GM19043 (cell line): ENCODE measurements at regions not wholly inside any gene's neighbourhood (a gene's known extent, or its start where the extent isn't known, plus 50 kb on each side); places are given as distances from the start of the nearest gene placed in this dataset.
"Not testable (repeated sequence)": the region's sequence is repeated elsewhere in the genome, so short reads cannot be mapped to it uniquely, and the experiment has no call there.

Experiments
- ATAC-seq: cut with Tn5 transposase; IDR thresholded peaks from one replicate; pipeline ENCODE4 v1.9.1; 2021; ENCODE audit warnings: low read depth; ENCODE audit not compliant: unreplicated experiment

DNA sequence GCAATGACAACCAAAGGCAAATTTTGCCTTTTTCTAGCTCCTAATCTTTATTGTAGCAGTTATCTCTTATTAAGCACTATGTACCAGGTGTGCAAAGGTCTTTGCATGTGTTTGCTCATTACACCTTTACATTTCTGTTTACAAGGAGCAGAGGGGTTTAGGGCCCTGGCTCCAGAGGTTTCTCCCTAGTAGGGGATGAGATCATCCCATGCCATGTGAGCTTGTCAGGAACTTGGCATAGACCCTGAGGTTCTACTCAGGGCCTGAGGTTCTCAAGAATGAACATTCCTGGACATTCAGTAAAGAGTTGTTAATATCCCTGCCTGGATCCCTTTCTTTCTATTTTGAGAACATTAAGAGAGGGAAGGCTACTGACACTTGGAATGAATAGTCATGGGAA lies 292.0 kb downstream of the RPAP3 start:
- ATAC-seq = no peak

DNA sequence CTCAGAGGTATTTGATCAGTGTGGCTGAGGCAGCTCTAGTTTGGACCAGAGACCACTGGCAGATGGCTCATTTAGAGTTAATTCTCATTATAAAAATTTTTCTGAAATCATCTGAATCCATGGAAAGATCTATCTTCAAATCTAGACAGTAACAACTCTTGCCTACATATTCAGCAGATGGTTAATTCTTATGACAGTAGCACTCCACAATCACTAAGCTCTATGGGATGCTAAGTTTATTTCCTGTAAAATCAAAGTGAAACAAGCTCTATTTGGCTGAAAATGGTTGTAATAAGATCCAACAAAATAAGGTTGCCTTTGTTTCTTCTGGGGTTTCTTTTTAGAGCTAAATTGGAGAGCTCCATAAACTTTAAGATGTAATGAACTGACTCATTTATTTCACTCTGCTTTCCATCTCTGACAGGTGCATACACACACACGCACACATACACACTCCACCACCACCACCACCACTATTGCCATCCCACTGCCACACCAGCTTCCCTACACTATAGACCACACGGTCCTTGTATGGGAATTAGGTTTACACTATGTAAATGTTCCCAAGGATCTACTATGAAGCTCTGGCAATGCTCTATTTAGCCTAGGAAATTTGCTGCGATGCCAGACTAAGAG lies 293.1 kb downstream of the RPAP3 start:
- no peak for ATAC-seq

DNA sequence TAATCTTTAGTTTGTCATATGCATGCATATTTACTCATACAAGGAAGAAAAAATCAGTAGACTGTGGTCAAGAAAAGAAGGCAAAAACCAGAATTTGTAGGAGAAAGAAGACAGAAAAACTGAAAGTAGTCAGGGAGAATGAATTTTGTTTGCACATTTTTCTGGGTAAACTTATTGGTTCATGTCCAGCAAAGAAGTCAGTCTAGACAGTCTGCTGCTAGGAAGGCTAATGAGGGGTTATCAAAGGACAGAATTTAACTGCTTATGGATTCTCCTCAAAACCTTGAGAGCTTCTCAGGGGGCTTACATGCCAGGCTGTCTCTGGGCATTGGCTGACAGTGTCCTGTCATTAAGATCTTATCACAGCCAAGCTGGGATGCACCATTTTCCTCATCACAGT lies 293.9 kb downstream of the RPAP3 start:
- ATAC-seq = no peak

DNA sequence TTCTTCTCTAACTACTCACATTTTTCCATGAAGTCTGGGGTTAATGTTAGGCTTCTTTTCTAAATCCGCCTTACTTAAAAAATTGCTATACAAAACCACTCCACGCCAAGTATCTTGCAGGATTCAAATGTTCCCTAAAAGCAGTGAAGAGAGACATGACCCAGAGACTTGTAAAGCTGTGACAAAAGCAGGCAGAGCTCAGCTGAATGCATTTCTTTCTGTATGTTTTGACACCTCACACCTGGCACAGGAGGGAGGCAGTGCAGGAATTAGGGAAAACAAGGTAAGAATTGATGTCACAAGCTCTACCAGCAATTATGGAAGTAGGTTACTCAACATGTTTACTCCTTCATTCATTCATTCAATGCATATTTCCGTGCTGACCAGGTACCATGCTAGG lies 295.0 kb downstream of the RPAP3 start:
- no peak for ATAC-seq

DNA sequence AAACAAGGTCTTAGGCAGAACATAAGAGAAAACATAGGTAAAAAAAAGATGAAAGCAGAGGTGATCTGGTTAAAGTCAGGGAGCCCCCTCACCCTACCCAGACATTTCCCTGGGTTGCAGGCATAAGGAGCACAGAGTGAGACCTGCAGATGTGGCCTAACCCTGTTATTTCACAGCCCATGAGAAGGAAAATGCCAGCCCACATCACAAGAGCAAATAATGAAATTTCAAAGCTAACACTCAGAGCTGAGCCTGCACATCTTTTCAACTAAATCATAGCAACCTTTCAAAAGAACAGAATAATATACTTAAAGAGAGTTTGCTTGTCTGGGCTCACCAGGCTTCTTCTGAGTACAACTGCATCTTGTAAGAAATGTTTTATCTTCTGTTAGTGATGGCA lies 295.4 kb downstream of the RPAP3 start:
- ATAC-seq = no peak

DNA sequence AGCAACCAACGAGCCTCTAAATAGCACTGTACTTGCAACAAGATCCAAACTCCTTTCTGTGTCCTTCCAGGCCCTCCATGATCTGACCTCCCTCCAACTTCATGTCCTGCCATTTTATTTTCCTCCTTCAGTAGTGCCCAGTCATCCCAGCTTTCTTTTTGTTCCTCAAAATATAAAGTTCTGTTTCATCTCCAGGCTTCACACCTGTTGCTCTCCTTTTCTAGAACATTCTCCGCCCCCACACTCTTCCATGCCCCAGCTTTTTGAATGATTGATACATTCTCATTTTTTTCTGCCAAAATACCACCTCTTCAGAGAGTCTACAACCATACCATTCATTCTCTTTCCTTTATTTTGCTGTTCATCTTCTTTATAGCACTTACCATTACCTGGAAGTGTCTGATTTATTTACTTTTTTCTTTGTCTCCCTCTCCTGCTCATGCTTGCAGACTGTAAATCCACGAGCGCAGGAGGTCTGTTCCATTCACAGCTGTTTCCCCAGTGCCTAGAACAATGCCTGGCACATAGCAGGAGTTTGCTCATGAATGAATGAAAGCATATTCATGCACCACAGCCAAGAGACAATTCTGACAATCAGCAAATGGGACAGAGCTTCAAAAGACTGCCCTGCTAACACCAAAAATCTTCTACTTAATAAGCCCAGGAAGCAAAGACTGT lies 296.4 kb downstream of the RPAP3 start:
- no peak for ATAC-seq

DNA sequence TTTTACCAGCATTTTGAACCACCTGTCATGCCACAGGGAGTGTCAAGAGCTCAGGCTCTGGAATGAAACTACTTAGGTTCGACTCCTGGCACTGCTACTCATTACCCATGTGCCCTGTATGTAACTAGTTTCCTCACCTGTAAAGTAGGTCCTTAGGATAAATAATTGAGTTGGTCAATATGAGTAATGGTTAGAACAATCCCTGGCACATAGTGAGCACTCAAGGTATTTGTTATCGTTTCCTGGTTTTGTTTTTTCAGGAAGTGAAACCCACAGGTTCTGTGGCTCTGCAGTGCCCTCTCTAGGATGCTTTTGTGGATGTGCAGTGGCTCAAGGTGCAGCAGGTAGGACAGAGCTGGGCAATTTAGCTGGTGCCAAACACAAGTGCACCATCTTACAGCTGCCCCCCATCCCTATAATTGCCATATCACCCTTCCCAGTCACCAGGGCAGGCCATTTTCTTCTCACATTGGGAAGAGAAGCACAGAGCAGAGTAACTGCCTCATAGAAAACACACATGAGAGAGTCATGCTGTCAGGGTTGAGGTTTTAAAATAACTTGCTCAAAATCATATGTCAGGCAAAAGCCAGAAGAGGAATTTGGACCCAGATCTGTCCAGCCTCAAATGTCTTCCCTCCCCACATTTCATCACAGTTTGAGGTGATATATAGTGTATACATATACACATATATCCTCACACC lies 297.5 kb downstream of the RPAP3 start:
- peak; percentile 94 for ATAC-seq

DNA sequence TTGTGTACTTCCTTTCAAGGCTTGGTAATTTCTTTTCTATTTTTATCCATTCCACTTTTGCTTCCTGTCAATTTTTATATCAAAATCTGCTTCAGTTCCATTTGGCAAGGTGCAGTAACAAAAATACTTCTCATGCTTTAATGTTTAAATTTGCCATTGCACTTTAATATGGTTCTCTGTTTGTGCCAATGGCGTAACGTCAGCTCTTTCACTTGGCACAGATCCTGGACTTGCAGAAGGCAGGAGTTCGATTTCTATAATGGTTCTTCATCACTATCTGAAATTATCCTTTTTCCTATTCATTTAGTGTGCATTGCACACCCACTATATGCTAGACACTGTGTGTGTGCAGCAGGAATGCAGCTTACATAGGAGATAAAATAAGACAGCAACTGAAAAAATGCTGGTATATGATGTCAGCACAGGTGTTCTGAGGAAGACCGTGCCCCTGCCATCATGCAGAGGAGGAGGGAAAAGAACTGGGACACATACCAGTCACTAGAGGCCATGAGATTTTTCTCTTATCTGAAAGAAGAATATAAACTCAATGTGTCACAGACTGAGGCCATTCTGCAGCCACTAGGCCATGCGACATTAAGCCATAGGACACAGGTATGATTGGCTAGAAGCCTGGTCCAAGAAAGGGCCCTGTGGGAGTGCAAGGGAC lies 298.2 kb downstream of the RPAP3 start:
- no peak for ATAC-seq

DNA sequence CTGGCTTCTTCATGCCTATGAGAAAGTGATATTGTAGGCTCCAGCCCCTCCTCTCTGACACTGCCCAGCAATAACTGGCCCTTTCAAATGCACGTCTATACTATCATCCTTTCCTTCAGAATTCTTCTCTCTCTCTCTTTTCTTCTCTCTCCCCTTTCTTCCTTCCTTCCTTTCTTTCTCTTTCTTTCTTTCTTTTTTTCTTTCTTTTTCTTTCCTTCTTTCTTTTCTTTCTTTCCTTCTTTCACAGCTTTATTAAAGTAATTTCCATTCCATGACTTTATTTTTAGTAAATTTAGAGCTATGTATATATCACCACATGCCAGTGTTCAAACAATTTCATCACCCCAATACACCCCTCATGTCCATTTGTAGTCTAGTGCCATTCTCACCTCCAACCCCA lies 302.1 kb downstream of the RPAP3 start:
- no peak for ATAC-seq

DNA sequence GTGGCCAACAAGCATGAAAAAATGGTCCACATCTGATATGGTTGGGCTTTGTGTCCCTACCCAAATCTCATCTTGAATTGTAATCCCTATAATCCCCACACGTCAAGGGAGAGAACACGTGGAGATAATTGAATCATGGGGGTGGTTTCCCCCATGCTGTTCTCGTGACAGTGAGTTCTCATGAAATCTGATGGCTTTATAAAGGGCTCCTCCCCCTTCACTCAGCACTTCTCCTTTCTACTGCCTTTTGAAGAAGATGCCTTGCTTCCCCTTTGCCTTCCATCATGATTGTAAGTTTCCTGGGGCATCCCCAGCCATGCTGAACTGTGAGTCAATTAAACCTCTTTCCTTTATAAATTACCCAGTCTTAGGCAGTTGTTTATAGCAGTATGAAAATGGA lies 304.6 kb downstream of the RPAP3 start:
- not testable (repeated sequence) for ATAC-seq

DNA sequence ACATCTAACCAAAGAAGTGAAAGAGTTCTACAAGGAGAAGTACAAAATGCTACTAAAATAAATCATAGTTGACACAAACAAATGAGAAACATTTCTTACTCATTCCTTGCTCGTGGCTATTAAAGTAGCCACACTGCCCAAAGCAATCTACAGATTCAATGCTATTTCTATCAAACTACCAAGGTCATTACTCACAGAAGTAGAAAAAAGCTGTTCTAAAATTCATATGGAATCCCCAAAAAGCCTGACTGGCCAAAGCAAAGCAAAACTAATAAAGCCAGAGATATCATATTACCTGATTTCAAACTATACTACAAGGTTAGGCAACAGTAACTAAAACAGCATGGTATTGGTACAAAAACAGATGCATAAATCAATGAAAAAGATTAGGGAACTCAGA lies 305.6 kb downstream of the RPAP3 start:
- no peak for ATAC-seq

DNA sequence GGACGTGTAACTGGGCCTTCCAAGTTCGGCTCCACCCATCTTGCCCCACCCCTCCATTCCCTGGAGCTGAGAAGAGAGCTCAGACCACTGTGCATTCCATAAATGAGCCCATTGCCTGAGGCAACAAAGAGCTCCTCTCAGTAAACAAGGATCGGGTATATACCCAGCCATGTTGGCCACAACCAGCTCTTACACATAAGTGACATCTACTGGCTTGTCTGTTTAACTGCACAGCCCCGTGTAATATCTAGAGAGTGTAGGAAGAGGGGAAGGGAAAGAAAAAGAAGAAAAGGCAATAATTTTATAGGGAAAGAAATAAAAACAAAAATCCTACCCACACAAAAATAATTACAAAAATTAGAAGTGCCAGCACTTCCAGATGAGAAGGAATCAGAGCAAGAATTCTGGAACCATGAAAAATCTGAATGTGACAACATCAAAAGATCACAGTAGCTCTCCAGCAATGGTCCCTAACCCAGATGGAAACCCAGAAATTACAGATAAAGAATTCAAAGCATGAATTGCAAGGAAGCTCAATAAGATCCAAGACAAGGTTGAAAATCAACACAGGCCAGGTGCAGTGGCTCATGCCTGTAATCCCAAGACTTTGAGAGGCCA lies 308.1 kb downstream of the RPAP3 start:
- ATAC-seq = no peak

DNA sequence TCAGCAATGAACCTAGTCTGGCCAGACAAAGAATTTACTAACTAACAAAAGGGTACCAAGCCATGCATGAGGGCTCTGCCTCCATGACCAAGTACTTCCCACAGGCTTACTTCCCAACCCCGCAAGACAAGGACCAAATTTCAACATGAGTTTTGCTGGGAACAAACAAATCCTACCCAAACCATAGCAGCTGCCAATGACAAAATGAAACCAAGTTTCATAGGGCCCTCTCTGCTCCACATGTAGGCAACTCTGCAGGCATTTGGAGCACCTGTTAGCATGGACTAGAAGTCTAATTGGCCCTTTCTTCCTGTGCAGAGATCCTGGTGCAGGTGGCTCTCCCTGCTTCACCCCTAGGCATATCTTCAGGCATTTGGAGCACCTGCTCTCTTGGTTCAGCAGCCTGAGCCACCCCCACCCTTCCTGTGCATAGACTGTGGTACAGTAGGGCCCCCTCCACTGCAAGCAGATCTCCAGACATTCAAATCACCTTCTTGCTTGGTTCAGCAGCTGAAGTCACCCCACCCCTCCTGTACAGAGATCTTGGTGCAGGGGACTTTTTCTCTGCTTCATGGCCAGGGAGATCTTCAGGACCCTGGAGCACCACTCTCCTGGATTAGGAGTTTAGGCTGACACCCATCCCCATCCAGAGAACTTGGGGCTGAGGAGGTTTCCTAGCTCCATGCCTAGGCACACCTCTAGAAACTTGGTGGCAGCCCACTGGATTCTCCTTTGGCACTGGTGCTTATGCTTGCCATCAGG lies 308.7 kb downstream of the RPAP3 start:
- ATAC-seq = no peak

DNA sequence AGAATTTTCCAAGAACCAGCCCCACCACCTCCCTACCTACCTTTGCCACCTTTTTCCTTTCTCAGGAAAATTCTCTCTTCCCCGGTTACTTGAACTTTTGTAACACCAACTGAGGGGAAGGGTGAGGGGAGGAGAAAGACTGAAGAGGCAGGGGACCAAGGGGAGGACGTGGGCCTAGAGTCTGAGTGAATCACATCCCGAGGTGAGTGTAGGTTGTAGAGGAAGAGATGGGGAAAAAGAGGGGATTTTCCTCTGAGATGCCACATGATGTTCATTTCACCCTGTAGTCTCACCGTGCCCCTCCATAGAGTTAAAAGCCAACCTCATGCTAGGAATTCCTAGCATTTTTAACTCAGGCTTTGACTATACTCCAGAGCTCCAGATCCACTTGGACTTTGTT lies 311.8 kb downstream of the RPAP3 start:
- ATAC-seq = no peak

DNA sequence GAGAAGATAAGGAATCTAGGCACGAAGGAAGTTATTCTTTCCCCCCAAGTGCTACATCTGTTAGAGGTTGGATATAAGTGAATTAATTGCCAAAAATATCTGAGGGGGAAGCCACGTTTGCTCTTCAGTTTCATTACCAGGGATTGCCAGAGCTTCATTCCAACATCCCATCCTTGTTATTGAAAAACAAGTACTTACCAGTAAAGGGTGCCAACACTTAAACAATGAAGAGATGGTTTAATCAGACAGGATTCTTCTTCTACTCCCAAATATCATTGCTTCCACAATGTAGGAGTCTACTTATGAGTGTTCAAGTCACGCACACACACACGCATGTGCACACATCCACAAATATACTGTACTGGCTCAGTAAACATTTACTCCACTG lies 312.4 kb downstream of the RPAP3 start:
- ATAC-seq = no peak

DNA sequence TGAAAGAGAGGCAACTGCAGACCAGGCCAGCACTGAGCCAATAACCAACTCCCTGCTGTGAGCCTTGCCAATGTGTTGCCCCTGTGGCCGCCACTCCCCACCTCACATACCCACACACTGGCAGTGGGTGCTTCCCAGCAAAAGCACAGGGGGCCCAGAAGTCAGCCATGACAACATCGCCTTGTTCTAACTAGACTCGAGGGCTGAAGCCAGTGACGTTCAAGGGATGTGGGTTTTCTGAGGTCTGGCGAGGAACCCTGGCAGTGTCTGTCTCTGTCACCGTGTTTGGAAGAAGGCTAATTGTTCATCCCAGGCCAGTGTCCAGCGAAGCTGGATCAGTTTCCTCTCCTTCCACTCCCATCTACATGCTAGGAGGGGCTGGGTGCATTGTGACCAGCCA lies 311.8 kb upstream of the AMIGO2 start:
- no peak for ATAC-seq

DNA sequence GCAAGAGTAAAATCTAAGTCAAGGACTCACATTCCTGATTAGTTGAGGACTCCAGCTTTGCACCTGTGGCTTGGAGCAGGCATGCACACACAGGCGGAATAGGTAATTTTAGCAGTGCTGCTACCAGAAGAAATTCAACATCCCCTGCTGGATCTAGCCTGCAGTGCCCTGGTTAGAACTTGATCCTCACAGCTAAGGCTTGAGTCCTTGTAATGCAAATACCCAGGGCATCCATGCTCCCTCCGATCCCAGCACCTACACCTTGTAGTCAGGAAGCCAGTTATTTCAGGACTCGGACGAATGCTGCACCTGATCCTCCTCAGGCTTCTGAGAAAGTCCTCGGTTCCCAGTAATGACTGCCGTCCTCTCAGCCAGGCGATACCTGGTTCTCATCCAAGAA lies 309.0 kb upstream of the AMIGO2 start:
- no peak for ATAC-seq

DNA sequence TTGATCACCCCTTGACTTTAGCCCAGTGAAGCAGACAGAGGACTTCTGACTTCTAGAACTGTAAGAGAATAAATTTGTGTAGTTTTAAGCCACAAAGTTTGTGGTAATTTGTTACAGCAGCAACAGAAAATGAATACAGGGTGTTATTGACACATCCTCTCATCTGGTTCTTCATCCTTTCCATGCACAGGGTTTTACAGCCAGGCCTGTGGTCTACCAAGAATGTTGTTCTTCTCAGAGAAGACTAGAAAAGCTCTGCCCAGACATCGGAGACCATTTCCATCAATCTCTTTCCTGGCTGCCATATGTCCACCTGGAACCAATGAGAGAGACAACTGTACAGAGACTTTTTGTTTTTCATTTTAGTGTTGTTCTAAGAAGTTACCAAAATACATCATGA lies 308.2 kb upstream of the AMIGO2 start:
- ATAC-seq = no peak

DNA sequence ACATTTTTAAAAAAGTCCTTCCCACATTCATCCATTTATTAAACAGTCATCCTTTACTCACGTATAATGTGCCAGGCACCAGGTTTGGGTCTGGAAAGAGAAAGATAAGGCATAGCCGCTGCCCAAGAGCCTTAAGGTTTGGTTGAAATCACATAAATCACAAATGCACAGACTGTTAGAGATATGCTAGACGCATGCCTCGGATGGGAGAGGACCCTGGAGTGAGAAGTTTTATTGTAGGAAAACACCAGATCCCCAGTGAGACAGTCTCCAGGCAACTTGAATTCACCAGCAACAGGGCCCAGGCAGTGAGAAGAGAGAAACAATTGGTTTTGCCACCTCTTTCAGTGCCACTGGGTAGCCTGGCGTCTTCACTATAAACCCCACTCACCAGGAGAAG lies 305.9 kb upstream of the AMIGO2 start:
- no peak for ATAC-seq

DNA sequence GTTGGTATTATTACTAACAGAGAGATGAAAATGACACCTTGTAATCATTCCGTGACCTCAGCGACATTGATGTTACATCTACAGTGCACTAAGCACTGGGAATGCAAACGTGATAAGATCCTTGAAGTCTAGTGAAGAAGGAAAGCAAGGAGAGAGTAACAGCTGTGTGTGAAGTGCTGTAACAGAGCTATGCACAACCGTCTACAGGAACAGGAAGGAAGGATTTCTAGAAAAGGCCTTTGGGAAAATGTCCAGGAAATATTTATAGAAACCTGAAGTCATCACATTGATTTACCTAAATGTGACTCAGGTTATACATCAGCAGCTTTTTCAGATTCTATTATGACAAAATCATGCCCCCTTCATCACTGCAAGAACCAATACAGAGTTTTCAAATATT lies 304.2 kb upstream of the AMIGO2 start:
- ATAC-seq = no peak
